Loucy (cell line): ENCODE measurements at regions not wholly inside any gene's neighbourhood (a gene's known extent, or its start where the extent isn't known, plus 50 kb on each side); places are given as distances from the start of the nearest gene placed in this dataset.

ENCODE experiments used
- H2AFZ ChIP-seq: fragments of 200-600 bp; sonication (generic); 2 replicates; pipeline ENCODE4 v1.6.0; 2016; ENCODE audit warnings: antibody characterized with exemption, mild to moderate bottlenecking, low read length, moderate library complexity
- H3F3A ChIP-seq: fragments of 200-600 bp; 2 replicates; pipeline ENCODE4 v1.6.0; 2016; ENCODE audit warnings: antibody characterized with exemption, low read depth, mild to moderate bottlenecking
- H3K27me3 ChIP-seq: fragments of 200-600 bp; sonication (generic); 2 replicates; pipeline ENCODE4 v1.6.1; 2014; ENCODE audit warnings: low read length, mild to moderate bottlenecking; ENCODE audit not compliant: insufficient read depth, poor library complexity, severe bottlenecking
- H3K36me3 ChIP-seq: fragments of 200-600 bp; sonication (generic); 2 replicates; pipeline ENCODE4 v1.6.1; 2016; ENCODE audit warnings: low read length; ENCODE audit not compliant: insufficient read depth
- H3K4me1 ChIP-seq: fragments of 200-600 bp; sonication (generic); 2 replicates; pipeline ENCODE4 v1.5.1; 2014; ENCODE audit warnings: low read length, mild to moderate bottlenecking; ENCODE audit not compliant: insufficient read depth, poor library complexity, severe bottlenecking
- H3K4me2 ChIP-seq: fragments of 200-600 bp; sonication (generic); 2 replicates; pipeline ENCODE4 v1.6.0; 2014; ENCODE audit warnings: antibody characterized with exemption, low read length, low read depth, mild to moderate bottlenecking; ENCODE audit not compliant: poor library complexity, severe bottlenecking
- H3K4me3 ChIP-seq: fragments of 200-600 bp; sonication (generic); 2 replicates; pipeline ENCODE4 v1.5.1; 2014; ENCODE audit warnings: low read length, mild to moderate bottlenecking, mixed read lengths; ENCODE audit not compliant: poor library complexity, severe bottlenecking
- H3K79me2 ChIP-seq: fragments of 200-600 bp; sonication (generic); 2 replicates; pipeline ENCODE4 v1.6.1; 2014; ENCODE audit warnings: low read length; ENCODE audit not compliant: insufficient read depth
- H3K9ac ChIP-seq: fragments of 200-600 bp; sonication (generic); 2 replicates; pipeline ENCODE4 v1.6.0; 2014; ENCODE audit warnings: mild to moderate bottlenecking, low read depth, low read length, moderate library complexity; ENCODE audit not compliant: poor library complexity, severe bottlenecking
- H3K9me2 ChIP-seq: fragments of 200-600 bp; sonication (generic); replicated peaks from 2 replicates; pipeline ENCODE4 v1.6.1; 2016; ENCODE audit warnings: low read depth, low read length, mixed read lengths
- H3K9me3 ChIP-seq: fragments of 200-600 bp; sonication (generic); 2 replicates; pipeline ENCODE4 v1.6.1; 2014; ENCODE audit warnings: mild to moderate bottlenecking, antibody characterized with exemption, low read length, low read depth; ENCODE audit not compliant: insufficient read depth
- H4K20me1 ChIP-seq: fragments of 200-600 bp; sonication (generic); 2 replicates; pipeline ENCODE4 v1.6.0; 2014; ENCODE audit warnings: antibody characterized with exemption, low read length, mild to moderate bottlenecking; ENCODE audit not compliant: insufficient read depth, poor library complexity, severe bottlenecking
- EZH2phosphoT487 ChIP-seq: fragments of 200-600 bp; IDR thresholded peaks from 2 replicates; pipeline ENCODE4 v1.6.1; 2018; ENCODE audit warnings: antibody characterized with exemption, mild to moderate bottlenecking, moderate library complexity, borderline replicate concordance
- TF ChIP-seq, protein P1 (sequence below): fragments of 200-600 bp; sonication (generic); conservative IDR thresholded peaks from 2 replicates; pipeline ENCODE4 v1.5.1; 2014; ENCODE audit warnings: mild to moderate bottlenecking, antibody characterized with exemption, low read length

DNA sequence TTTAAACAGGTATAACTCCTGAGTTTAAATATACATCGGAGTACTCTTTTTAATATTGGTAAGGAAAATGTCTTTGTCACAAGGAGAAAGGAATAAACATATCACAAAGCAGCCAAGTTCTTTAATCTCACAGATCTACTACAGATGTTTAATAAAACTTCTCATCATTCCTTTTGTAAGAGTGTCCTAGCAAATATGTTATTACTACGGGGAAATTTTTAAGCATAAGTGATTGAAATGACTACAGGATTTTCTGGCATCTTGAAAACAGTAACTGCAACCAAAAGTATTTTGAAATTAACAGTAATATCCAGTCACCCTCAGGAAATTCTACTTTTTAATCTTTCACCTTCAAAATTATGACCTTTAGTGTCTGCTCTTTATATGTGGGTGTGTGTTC is 403.1 kb downstream of the IRS1 start:
- Histone ChIP-seq H2AFZ (no peak overlapping the region), H3K36me3 (no peaks in the 10 kb centered on the region), H3K27me3 (no peaks in the 10 kb centered on the region), H3K9me3 (no peaks in the 10 kb centered on the region), H3K4me3 (no peak overlapping the region), H3K79me2 (no peaks in the 10 kb centered on the region), H3K9ac (no peak overlapping the region), H3F3A (no peaks in the 10 kb centered on the region), H4K20me1 (no peaks in the 10 kb centered on the region), H3K4me1 (no peaks in the 10 kb centered on the region), H3K9me2 (no peaks in the 10 kb centered on the region), H3K4me2 (no peak overlapping the region)
- no peak for TF ChIP-seq EZH2phosphoT487
- TF ChIP-seq, protein P1, sequence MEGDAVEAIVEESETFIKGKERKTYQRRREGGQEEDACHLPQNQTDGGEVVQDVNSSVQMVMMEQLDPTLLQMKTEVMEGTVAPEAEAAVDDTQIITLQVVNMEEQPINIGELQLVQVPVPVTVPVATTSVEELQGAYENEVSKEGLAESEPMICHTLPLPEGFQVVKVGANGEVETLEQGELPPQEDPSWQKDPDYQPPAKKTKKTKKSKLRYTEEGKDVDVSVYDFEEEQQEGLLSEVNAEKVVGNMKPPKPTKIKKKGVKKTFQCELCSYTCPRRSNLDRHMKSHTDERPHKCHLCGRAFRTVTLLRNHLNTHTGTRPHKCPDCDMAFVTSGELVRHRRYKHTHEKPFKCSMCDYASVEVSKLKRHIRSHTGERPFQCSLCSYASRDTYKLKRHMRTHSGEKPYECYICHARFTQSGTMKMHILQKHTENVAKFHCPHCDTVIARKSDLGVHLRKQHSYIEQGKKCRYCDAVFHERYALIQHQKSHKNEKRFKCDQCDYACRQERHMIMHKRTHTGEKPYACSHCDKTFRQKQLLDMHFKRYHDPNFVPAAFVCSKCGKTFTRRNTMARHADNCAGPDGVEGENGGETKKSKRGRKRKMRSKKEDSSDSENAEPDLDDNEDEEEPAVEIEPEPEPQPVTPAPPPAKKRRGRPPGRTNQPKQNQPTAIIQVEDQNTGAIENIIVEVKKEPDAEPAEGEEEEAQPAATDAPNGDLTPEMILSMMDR: no peak

DNA sequence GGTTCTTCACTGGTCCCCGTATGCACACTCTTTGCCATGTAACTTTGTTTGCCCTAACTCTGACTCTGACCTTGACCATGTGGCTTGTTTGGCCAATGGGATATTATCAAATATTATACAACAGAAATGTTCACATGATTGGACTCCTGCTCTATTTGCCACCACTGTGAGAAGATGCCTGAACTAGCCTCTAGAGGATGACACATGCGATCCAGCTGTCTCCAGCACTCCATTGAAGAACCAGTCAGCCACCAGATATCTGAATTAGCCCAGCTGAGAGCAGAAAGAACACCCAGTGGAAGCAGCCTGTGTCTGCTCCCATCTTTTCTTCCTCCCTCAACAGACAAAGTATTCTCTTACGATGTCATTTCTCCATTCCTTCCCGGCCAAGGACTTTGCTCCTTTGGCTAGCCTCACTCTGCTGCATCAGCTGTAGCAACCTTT is 412.1 kb downstream of the IRS1 start:
- no peaks in the 10 kb centered on the region for H3K79me2 ChIP-seq
- H3K36me3 ChIP-seq: no peaks in the 10 kb centered on the region
- H3F3A ChIP-seq: no peaks in the 10 kb centered on the region
- no peak overlapping the region for H3K4me3 ChIP-seq
- no peak overlapping the region for H3K4me2 ChIP-seq
- no peak overlapping the region for H2AFZ ChIP-seq
- no peaks in the 10 kb centered on the region for H3K9me2 ChIP-seq
- H4K20me1 ChIP-seq: no peaks in the 10 kb centered on the region
- TF ChIP-seq, protein P1: no peak
- TF ChIP-seq EZH2phosphoT487: no peak
- H3K27me3 ChIP-seq: no peaks in the 10 kb centered on the region
- H3K9me3 ChIP-seq: no peaks in the 10 kb centered on the region
- H3K9ac ChIP-seq: no peak overlapping the region
- no peaks in the 10 kb centered on the region for H3K4me1 ChIP-seq

DNA sequence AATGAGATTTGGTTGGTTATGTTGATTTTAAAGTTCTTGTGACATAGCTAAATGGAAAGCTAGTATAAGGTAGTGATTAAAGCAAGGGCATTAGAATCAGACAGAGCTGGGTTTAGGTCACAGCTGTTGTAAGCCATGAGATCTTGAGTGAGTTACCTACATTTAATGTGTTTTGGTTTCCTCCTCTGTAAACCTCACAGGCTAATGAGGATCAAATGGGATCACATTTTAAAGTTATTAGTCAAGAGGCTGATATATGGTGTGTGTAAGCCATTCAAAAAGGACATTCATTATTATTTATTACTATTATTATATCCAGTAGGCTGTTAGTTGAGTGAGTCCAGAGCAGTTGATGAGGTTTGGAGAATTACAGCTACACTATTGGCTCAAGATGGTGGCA is 416.2 kb downstream of the IRS1 start:
- H2AFZ ChIP-seq: no peak overlapping the region
- H3K36me3 ChIP-seq: no peaks in the 10 kb centered on the region
- H3K4me1 ChIP-seq: no peaks in the 10 kb centered on the region
- H4K20me1 ChIP-seq: no peaks in the 10 kb centered on the region
- no peaks in the 10 kb centered on the region for H3K9me3 ChIP-seq
- H3K79me2 ChIP-seq: no peaks in the 10 kb centered on the region
- H3K9ac ChIP-seq: no peak overlapping the region
- TF ChIP-seq, protein P1: no peak
- TF ChIP-seq EZH2phosphoT487: no peak
- H3K4me2 ChIP-seq: no peak overlapping the region
- H3K27me3 ChIP-seq: no peaks in the 10 kb centered on the region
- H3K4me3 ChIP-seq: no peak overlapping the region
- no peaks in the 10 kb centered on the region for H3K9me2 ChIP-seq
- H3F3A ChIP-seq: no peaks in the 10 kb centered on the region
